K562 (cell line): ENCODE measurements at regions not wholly inside any gene's neighbourhood (a gene's known extent, or its start where the extent isn't known, plus 50 kb on each side); places are given as distances from the start of the nearest gene placed in this dataset.

Experiments used
- ATAC-seq: fragments of 200-7000 bp; cut with Tn5 transposase; 3 replicates; pipeline ENCODE4 v1.9.1; 2020; ENCODE audit warnings: moderate library complexity
- BruUV-seq: library from RNA; stranded (reverse); fragments of 400-500 nt; replicated peaks from 2 replicates; lab custom pipeline; 2021; lab: Mats Ljungman, UMichigan
- CTCF ChIA-PET: fragments of 300-600 bp; formaldehyde crosslinking; extraction: SDS; loops from one replicate; lab custom pipeline; 2021; ENCODE audit warnings: low intra/inter-chr PET ratio; lab: Yijun Ruan, JAX
- POLR2A ChIA-PET: fragments of 300-600, 350-650 bp; sonication (Branson Sonifier 250); formaldehyde crosslinking; extraction: SDS; loops from one replicate; lab custom pipeline; 2021; ENCODE audit warnings: antibody characterized with exemption, inconsistent platforms; lab: Yijun Ruan, JAX
- DNase-seq, 4 experiments: peaks; one replicate each; pipeline versions ENCODE4 v3.0.0 to v3.0.0-alpha.2; 2011 to 2018; ENCODE audit warnings: low spot score in 3 of 4, mixed read lengths in 3 of 4; ENCODE audit errors: extremely low read depth in 1 of 4
- FAIRE-seq: peaks from 2 replicates; lab custom pipeline; 2011; peaks lifted over from hg19 to GRCh38; lab: Jason Lieb, UNC
- H2AFZ ChIP-seq: 2 replicates; pipeline ENCODE4 v1.6.0; 2011; ENCODE audit warnings: low read depth, low read length, control low read depth, inconsistent platforms
- H3K27ac ChIP-seq: fragments of 200-600 bp; 3 replicates; pipeline ENCODE4 v1.8.0; 2011; ENCODE audit warnings: low read depth, mild to moderate bottlenecking, control low read depth, inconsistent platforms, low read length, moderate library complexity, mixed read lengths; ENCODE audit errors: extremely low read depth
- H3K27me3 ChIP-seq, 2 experiments: fragments of 300-600 bp in 1 of 2; 2 replicates in 1 of 2; 3 replicates in 1 of 2; pipeline versions ENCODE4 v1.6.0 to v1.8.0; 2011; ENCODE audit warnings: inconsistent platforms in 2 of 2, low read length in 2 of 2, mild to moderate bottlenecking in 1 of 2, mixed read lengths in 1 of 2, moderate library complexity in 1 of 2; ENCODE audit not compliant: control insufficient read depth in 2 of 2, insufficient read depth in 2 of 2
- H3K36me3 ChIP-seq: fragments of 300-600 bp; 3 replicates; pipeline ENCODE4 v1.8.0; 2011; ENCODE audit warnings: mild to moderate bottlenecking, low read length, inconsistent platforms; ENCODE audit not compliant: control insufficient read depth, insufficient read depth
- H3K4me1 ChIP-seq, 2 experiments: fragments of 200-600 bp in 1 of 2; replicated peaks in 1 of 2; 2 replicates in 1 of 2; 3 replicates in 1 of 2; pipeline versions ENCODE4 v1.5.1 to v1.8.0; 2011; ENCODE audit warnings: inconsistent platforms in 2 of 2, low read length in 2 of 2, mild to moderate bottlenecking in 1 of 2, mixed read lengths in 1 of 2, moderate library complexity in 1 of 2; ENCODE audit not compliant: control insufficient read depth in 2 of 2, insufficient read depth in 2 of 2
- H3K4me2 ChIP-seq: 2 replicates; pipeline ENCODE4 v1.6.1; 2011; ENCODE audit warnings: low read length, control low read depth, inconsistent platforms, mixed read lengths; ENCODE audit not compliant: insufficient read depth
- H3K4me3 ChIP-seq: fragments of 200-600 bp; sonication (generic), shearing (Covaris generic); 2 replicates; pipeline ENCODE4 v1.5.1; 2016; ENCODE audit warnings: control low read depth, inconsistent platforms
- H3K79me2 ChIP-seq: fragments of 200-600 bp; 3 replicates; pipeline ENCODE4 v1.8.0; 2011; ENCODE audit warnings: low read length, inconsistent platforms; ENCODE audit not compliant: control insufficient read depth, insufficient read depth
- H3K9ac ChIP-seq, 2 experiments: 2 replicates each; pipeline versions ENCODE4 v1.6.0 to v1.6.1; 2011; ENCODE audit warnings: low read depth in 2 of 2, low read length in 2 of 2, control low read depth in 1 of 2, inconsistent platforms in 1 of 2, mild to moderate bottlenecking in 1 of 2, mixed read lengths in 1 of 2; ENCODE audit not compliant: insufficient read depth in 1 of 2
- H3K9me1 ChIP-seq: one replicate; pipeline ENCODE4 v1.6.0; 2011; ENCODE audit warnings: inconsistent platforms, mild to moderate bottlenecking, low read length, moderate library complexity; ENCODE audit not compliant: control insufficient read depth, insufficient read depth
- H3K9me3 ChIP-seq: replicated peaks from 2 replicates; pipeline ENCODE4 v1.5.1; 2011; ENCODE audit warnings: low read depth, low read length, inconsistent platforms; ENCODE audit not compliant: control insufficient read depth, insufficient read depth
- H4K20me1 ChIP-seq: replicated peaks from 2 replicates; pipeline ENCODE4 v1.6.1; 2011; ENCODE audit warnings: low read length, inconsistent platforms, mixed read lengths; ENCODE audit not compliant: control insufficient read depth, insufficient read depth
- RAD21 ChIP-seq, 2 experiments: fragments of 250-450 bp in 1 of 2; fragments of 450-650 bp in 1 of 2; sonication (Bioruptor Pico) in 1 of 2; formaldehyde crosslinking in 1 of 2; IDR thresholded peaks in 1 of 2; conservative IDR thresholded peaks in 1 of 2; 2 replicates each; pipeline versions ENCODE4 v1.4.0 to v1.8.0; 2020 to 2022; ENCODE audit warnings: mild to moderate bottlenecking in 2 of 2, moderate library complexity in 1 of 2
- ZNF436 ChIP-seq: fragments of 250-450, 450-650 bp; sonication (Bioruptor Pico); formaldehyde crosslinking; IDR thresholded peaks from 2 replicates; pipeline ENCODE4 v1.7.0; 2020; ENCODE audit warnings: mild to moderate bottlenecking
- WGBS: fragments of 100-300 bp; shearing (Covaris generic); methylation state at CpG from one replicate; pipeline ENCODE4 v1.1.6; 2016; ENCODE audit warnings: low coverage, mixed read lengths; ENCODE audit not compliant: insufficient coverage; ENCODE audit errors: missing lambda C conversion rate; 5-methylcytosine and 5-hydroxymethylcytosine counted together
- in situ Hi-C: fragments of 300-500 bp; cut with MboI; formaldehyde crosslinking; loops from 4 replicates; pipeline ENCODE4 v1.15.0; 2018; ENCODE audit warnings: inconsistent platforms, mixed read lengths
- intact Hi-C: fragments of 100-400 bp; cut with micrococcal nuclease; formaldehyde crosslinking; loops from 2 replicates; pipeline ENCODE4 v1.14.2; 2022
- TF ChIP-seq, protein P1 (sequence below), 2 experiments: fragments of 450-650 bp; formaldehyde crosslinking in 1 of 2; IDR thresholded peaks; 2 replicates each; pipeline versions ENCODE4 v1.4.0 to v1.6.1; 2014 to 2020; ENCODE audit warnings: mild to moderate bottlenecking in 2 of 2, borderline replicate concordance in 1 of 2, low read depth in 1 of 2
- TF ChIP-seq, protein P2 (sequence below), 3 experiments: IDR thresholded peaks in 2 of 3; conservative IDR thresholded peaks in 1 of 3; 2 replicates each; pipeline ENCODE4 v1.5.1; 2011 to 2012; ENCODE audit warnings: low read length in 3 of 3, mild to moderate bottlenecking in 3 of 3, control low read depth in 2 of 3, improper control_type of control experiment in 1 of 3, inconsistent platforms in 1 of 3, low read depth in 1 of 3, mixed read lengths in 1 of 3, moderate library complexity in 1 of 3; ENCODE audit not compliant: insufficient read depth in 2 of 3

DNA sequence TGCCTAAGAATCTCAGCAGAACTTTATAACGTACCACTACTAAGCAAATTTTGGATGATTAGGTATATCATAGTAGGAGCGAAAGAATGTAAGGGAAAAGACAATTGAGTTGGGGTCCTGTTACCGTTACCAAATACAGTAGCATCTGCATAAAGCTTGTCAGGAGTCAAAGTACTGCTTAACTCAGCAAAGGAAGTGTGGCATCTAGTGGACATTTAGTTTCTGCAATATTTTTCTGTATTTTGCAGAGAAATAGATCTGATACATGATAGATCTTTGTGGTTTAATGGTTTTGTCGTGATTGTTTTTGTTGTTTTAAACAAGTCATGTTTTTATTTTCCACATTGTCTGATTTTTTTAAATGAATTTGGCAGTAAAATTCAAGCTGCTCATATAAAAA lies 81.0 kb upstream of the SMARCAD1 start:
- ATAC-seq (peak; percentile 61; the same call in 2 of the 3 replicates), FAIRE-seq (peak; percentile 26)

More for the DNA sequence above, 81.0 kb upstream of the SMARCAD1 start:
- no peaks in the 10 kb centered on the region for H3K9me3 ChIP-seq
- H4K20me1 ChIP-seq, result no peaks in the 10 kb centered on the region
- TF ChIP-seq ZNF436 (CRISPR knock-in tag), result no peak
- TF ChIP-seq, protein P1, sequence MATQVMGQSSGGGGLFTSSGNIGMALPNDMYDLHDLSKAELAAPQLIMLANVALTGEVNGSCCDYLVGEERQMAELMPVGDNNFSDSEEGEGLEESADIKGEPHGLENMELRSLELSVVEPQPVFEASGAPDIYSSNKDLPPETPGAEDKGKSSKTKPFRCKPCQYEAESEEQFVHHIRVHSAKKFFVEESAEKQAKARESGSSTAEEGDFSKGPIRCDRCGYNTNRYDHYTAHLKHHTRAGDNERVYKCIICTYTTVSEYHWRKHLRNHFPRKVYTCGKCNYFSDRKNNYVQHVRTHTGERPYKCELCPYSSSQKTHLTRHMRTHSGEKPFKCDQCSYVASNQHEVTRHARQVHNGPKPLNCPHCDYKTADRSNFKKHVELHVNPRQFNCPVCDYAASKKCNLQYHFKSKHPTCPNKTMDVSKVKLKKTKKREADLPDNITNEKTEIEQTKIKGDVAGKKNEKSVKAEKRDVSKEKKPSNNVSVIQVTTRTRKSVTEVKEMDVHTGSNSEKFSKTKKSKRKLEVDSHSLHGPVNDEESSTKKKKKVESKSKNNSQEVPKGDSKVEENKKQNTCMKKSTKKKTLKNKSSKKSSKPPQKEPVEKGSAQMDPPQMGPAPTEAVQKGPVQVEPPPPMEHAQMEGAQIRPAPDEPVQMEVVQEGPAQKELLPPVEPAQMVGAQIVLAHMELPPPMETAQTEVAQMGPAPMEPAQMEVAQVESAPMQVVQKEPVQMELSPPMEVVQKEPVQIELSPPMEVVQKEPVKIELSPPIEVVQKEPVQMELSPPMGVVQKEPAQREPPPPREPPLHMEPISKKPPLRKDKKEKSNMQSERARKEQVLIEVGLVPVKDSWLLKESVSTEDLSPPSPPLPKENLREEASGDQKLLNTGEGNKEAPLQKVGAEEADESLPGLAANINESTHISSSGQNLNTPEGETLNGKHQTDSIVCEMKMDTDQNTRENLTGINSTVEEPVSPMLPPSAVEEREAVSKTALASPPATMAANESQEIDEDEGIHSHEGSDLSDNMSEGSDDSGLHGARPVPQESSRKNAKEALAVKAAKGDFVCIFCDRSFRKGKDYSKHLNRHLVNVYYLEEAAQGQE (IDR thresholded peaks at IDR 0.05; ENCODE audit: borderline replicate concordance), result 0 out of 2 replicates have a peak, but pooled peaks have one; percentile 10
- TF ChIP-seq, protein P1 (CRISPR knock-in tag; IDR thresholded peaks at IDR 0.05; ENCODE audit: low read depth), result no peak
- peak in 1 of 2 experiments; percentile 50; a peak in 2 of 4 replicates for TF ChIP-seq RAD21 (CRISPR knock-in tag; conservative IDR thresholded peaks at IDR 0.05 in 1 of 2, IDR thresholded peaks at IDR 0.05 in 1 of 2)
- TF ChIP-seq, protein P2, sequence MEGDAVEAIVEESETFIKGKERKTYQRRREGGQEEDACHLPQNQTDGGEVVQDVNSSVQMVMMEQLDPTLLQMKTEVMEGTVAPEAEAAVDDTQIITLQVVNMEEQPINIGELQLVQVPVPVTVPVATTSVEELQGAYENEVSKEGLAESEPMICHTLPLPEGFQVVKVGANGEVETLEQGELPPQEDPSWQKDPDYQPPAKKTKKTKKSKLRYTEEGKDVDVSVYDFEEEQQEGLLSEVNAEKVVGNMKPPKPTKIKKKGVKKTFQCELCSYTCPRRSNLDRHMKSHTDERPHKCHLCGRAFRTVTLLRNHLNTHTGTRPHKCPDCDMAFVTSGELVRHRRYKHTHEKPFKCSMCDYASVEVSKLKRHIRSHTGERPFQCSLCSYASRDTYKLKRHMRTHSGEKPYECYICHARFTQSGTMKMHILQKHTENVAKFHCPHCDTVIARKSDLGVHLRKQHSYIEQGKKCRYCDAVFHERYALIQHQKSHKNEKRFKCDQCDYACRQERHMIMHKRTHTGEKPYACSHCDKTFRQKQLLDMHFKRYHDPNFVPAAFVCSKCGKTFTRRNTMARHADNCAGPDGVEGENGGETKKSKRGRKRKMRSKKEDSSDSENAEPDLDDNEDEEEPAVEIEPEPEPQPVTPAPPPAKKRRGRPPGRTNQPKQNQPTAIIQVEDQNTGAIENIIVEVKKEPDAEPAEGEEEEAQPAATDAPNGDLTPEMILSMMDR (IDR thresholded peaks at IDR 0.05 in 2 of 3, conservative IDR thresholded peaks at IDR 0.05 in 1 of 3; ENCODE audit: insufficient read depth in 2 of 3, low read depth in 1 of 3, low read length in 3 of 3), result peak; percentile 23 to 42 (median 36); a peak in 3 of 6 replicates
- ChIA-PET CTCF (interaction anchor here (1.1 kb wide), 1 partner anchor 335 kb away, joined by 3 read pairs; no protein-coding TSS in a partner anchor), POLR2A (no interaction called here)
- no peak overlapping the region for H3K4me2 ChIP-seq
- H3K79me2 ChIP-seq, result no peaks in the 10 kb centered on the region
- no TSS peak for BruUV-seq
- in situ Hi-C loops (no loop called here), intact Hi-C loops (loop anchor here (1.0 to 10.0 kb wide), 3 partner anchors 122 to 335 kb away; no protein-coding TSS in a partner anchor)
- no peaks in the 10 kb centered on the region for H3K9me1 ChIP-seq
- WGBS, result 1% methylated on average over 4 of the region's 4 CpGs
- no peaks in the 10 kb centered on the region for H3K27me3 ChIP-seq
- no peak for DNase-seq
- no peak overlapping the region for H3K9ac ChIP-seq
- no peaks in the 10 kb centered on the region for H3K4me1 ChIP-seq
- no peaks in the 10 kb centered on the region for H3K36me3 ChIP-seq
- no peak overlapping the region for H3K27ac ChIP-seq
- H3K4me3 ChIP-seq, result no peak overlapping the region
- no peak overlapping the region for H2AFZ ChIP-seq
